ENCODE measurements at regions not wholly inside any gene's neighbourhood (a gene's known extent, or its start where the extent isn't known, plus 50 kb on each side); places are given as distances from the start of the nearest gene placed in this dataset.

GRCh38 chr1:199671684-199672083 lies 355.8 kb upstream of the NR5A2 start:
- DNase-seq (ENCODE audit: low read depth in 3 of 3, low spot score in 1 of 3) = no peak

DNA sequence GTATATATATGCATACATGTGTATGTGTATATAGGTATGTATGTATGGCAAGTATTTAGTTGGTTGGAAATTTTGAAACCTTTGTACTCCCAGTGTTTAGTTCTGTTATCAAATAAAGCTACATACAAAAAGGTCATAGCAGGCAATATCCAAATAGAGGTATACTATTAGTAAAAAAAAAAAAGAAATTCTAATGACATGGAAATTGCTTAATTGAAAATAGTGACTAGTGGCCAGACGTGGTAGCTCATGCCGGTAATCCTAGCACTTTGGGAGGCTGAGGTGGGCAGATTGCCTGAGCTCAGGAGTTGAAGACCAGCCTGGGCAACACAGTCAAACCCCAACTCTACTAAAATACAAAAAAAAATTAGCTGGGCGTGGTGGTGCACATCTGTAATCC lies 351.6 kb upstream of the NR5A2 start:
- DNase-seq (ENCODE audit: low read depth in 3 of 3, low spot score in 1 of 3) = no peak

GRCh38 chr1:199678771-199679170 lies 348.7 kb upstream of the NR5A2 start:
- DNase-seq (ENCODE audit: low read depth in 3 of 3, low spot score in 1 of 3) = no peak

DNA sequence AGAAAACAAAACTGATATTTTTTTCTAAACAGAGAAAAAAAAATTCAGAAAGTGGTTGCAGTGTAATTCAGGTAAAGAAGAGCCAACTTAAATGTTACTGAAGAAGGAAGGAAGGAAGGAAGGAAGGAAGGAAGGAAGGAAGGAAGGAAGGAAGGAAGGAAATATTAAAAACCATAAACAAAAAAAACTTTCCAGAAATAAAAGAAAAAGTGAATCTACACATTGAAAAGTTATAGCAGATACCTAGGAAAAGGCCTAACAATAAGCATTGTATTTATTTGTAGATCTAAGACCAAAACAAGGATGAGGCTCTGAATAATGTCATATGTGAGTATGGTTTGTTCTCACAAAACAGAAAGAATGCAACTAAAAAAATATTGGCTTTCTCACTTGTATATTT lies 345.4 kb upstream of the NR5A2 start:
- no peak for DNase-seq (ENCODE audit: low read depth in 3 of 3, low spot score in 1 of 3)

DNA sequence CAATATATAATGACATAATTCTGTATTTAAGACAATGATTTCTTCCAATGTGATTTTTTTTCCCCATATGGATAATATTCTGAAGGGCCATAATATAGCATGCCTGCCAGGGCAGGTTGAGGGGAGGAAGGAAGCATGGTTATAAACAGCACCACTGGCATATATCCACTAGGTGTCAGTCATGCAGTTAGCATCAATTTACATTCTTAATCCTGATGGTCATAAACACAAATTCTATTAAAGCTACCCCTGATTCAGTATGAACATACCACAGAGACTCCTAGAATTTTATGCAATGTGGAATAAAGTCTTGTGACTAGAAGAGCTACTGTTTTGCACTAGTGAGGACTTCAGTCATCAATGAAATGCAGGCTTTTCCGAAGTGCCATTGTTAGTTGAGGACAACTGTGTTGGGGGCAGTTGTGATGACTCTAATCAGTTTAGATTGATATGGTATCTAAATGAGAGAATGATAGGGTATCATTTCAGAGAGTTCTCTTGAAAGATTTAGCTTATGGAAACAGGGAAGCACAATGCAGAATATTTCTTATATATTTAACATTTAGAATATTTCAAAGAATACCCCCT lies 342.7 kb upstream of the NR5A2 start:
- no peak for DNase-seq (ENCODE audit: low read depth in 3 of 3, low spot score in 1 of 3)

DNA sequence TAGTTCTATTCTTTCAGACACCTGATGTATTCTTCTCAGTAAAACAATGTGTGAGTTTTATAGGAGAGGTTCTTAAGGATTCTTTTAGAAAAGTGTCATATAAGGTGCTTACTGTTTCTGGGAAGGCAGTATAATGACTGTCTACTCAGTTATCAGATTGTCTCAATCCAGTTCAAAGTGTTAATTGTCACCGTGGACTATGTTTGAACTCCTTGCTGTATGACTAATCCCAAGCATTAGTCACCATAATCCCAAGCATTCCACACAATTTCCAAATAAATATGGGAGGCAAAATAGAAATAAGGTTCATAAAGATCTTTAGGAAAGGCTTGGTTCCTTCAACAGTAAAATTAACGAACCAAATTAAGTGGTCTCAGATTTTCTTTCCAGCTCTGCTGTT lies 342.1 kb upstream of the NR5A2 start:
- DNase-seq (ENCODE audit: low read depth in 3 of 3, low spot score in 1 of 3) = no peak

DNA sequence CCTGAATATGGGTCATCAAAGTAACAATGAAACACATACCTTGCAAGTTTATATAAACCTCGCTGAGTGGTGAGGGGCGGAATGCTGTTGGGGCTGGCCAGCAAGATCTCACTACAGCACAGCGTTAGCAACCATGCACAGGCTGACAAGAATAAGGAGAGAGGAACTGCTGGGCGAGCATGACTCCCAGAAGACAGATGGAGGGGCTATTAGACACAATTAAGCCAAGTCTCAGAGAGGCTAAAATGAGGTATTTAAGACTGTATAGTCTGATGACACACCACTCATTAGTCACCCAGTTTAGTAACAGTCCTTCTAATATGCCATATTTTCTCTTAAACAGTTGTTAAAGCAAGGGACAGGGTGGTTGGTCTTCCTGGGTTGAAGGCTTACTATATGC lies 340.2 kb upstream of the NR5A2 start:
- DNase-seq (ENCODE audit: low read depth in 3 of 3, low spot score in 1 of 3) = no peak

DNA sequence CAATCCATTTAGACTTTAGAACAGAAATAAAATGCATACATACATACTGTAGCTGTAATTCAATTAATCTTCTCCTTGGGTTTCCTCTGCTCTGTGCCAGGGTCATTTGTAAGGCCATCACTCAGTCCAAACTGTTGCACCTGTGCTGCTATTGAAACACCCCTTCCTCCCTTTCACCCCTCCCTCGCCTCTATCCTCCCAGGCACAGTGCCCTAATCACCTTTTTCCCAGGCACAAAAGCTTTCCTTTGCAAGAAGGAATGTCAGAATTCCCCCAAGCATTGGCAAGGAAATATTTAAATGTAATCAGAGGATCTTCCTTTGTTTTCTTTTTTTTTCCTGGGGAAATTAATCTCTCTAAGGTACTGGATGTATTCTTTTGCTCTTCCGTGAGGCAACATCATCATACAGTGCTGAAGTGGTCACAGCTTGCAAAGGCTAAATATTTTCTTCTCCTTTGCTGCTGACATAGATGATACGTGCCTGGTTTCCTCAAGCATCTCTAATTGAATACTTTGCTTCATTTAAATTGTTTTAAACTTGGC lies 339.3 kb upstream of the NR5A2 start:
- no peak for DNase-seq (ENCODE audit: low read depth in 3 of 3, low spot score in 1 of 3)

- DNase-seq (ENCODE audit: low read depth in 3 of 3, low spot score in 1 of 3) = no peak
Observed at GRCh38 chr1:199688774-199689173, 338.7 kb upstream of the NR5A2 start.

DNA sequence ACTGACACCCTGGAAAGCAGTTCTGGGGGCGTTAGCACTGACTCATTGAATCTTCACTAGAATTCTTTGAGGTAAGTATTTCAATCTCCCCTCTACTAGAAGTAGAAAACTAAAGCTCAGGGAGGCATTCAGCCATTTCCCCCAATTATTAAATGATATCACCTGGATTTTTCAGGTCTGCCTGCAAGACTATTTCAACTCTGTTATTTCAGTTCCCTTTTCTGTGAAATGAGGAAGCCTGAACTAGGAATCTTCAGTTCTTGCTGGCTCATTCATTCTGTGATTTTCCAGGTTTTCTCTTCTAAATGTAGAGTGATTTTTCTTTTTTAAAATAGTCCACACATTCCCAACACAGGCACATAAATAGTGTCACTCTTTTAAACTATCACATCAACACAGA lies 337.0 kb upstream of the NR5A2 start:
- DNase-seq (ENCODE audit: low read depth in 3 of 3, low spot score in 1 of 3) = no peak

GRCh38 chr1:199691540-199691939 lies 336.0 kb upstream of the NR5A2 start:
- DNase-seq (ENCODE audit: low read depth in 3 of 3, low spot score in 1 of 3) = no peak

DNA sequence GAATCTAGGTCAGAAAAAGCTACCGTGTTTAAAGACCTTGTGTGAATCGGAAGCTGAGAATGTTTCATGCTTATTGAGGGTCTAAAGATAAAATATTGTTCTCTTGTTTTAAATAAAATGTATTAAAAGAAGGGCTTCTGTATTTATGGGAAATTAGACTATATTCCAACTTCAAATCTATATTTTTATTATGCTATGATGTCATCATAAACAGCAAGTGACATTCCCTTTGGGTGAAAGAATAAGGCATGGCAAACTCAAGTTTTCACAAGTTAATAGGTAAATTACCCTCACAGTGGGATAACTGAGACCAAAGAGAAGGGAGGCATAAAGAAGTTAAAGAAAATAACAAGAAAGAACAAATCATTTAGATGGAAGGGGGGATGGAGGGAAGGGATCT lies 333.8 kb upstream of the NR5A2 start:
- DNase-seq (ENCODE audit: low read depth in 3 of 3, low spot score in 1 of 3) = no peak

DNA sequence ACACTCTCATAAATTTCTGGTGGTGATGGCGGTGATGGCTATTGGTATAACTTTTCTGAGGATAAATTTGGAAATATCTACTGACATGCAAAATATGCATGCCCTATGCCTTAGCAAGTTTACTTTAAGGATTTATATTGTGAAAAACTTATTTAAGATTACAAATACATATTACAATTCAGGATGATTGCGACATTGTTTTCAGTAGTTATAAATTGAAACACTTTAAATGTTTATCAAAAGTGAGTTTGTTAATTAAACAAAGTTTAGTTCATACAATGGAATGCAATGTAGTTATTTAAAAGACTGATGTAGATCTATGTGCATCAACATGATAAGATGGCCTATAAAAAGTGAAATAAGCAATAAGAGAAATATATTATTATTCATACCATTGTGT lies 331.3 kb upstream of the NR5A2 start:
- DNase-seq (ENCODE audit: low read depth in 3 of 3, low spot score in 1 of 3) = no peak

- no peak for DNase-seq (ENCODE audit: low read depth in 3 of 3, low spot score in 1 of 3)
Observed at GRCh38 chr1:199698222-199698621, 329.3 kb upstream of the NR5A2 start.

- no peak for DNase-seq (ENCODE audit: low read depth in 3 of 3, low spot score in 1 of 3)
Observed at GRCh38 chr1:199700551-199700950, 327.0 kb upstream of the NR5A2 start.

- DNase-seq (ENCODE audit: low read depth in 3 of 3, low spot score in 1 of 3) = no peak
Observed at GRCh38 chr1:199701726-199702125, 325.8 kb upstream of the NR5A2 start.

- no peak for DNase-seq (ENCODE audit: low read depth in 3 of 3, low spot score in 1 of 3)
Observed at GRCh38 chr1:199704231-199704630, 323.3 kb upstream of the NR5A2 start.

DNA sequence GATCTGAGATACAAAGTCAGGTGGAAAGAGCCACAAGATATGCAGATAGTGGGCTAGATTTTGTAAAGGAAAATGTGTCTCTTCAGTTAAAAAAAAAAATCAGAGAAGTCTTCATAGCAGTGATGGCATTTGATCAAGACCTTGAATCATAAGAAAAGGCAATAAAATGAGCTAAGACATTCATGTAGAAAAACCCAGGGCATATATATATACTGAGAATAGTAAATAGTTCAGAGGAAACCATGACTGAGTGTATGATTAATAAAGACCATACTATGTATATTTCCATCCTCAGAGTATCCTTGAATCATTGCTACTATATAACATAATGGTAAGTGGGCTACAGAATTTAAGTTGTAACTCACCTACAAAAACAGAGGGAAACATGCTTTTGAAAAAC lies 321.7 kb upstream of the NR5A2 start:
- DNase-seq (ENCODE audit: low read depth in 3 of 3, low spot score in 1 of 3) = no peak

DNA sequence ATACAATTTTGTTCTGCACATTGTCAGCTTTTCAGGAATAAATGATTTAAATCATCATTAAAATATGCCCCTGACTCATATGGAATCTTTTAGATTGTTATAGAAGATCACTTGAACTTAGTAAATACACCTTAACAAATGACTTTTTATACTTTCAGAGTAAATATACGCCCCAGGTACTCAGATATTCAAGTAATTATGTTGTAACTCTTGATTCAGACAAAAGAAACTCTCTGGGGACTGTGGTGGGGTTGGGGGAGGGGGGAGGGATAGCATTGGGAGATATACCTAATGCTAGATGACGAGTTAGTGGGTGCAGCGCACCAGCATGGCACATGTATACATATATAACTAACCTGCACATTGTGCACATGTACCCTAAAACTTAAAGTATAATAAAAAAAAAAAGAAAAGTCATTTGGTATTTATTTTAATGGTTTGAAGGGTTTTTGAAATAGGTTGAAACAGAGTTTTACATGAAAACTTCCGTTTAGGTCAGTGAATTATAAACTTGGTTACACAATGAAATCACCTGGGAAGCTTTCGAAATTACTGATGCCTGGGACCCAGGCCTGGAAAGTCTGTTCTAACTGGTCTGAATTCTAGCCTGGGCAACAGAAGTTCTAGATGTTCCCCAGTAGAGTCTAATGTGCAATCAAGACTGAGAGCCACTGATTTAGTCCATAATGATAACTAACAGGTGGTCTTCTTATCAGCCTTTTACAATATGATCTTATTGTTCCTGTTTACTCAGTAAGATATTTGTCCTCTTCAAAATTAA lies 320.5 kb upstream of the NR5A2 start:
- DNase-seq (ENCODE audit: low read depth in 3 of 3, low spot score in 1 of 3) = no peak

DNA sequence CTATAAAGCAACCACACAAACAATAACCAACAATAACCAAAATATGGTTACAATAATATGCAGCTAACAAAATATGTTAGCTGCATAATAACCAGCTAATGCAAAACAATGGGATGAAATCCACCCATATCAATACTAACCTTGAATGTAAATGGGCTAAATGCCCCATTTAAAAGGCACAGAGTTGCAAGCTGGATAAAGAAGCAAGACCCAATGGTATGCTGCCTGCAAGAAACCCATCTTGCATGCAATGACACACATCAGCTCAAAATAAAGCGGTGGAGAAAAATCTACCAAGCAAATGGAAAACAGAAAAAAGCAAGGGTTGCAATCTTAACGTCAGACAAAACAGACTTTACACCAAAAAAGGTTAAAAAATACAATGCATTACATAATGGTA lies 316.5 kb upstream of the NR5A2 start:
- DNase-seq (ENCODE audit: low read depth in 3 of 3, low spot score in 1 of 3) = no peak

DNA sequence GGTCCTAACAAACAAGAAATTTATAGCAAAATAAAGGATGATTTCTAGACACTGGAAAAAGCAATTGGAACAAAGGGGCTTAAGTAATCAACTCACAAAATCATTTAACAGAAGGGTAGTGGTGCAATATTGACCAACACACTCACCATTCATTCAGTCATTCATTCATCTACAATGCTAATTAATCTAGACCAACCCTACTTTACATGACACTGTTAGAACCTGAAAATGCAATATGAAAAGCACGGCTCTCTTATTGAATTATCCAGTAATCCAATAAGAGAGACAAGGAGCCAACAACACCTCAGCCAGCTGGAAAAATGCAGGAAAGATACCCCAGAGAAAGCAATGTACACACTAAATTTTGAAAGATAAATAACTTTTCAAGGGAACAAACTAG lies 310.8 kb upstream of the NR5A2 start:
- no peak for DNase-seq (ENCODE audit: low read depth in 3 of 3, low spot score in 1 of 3)

DNA sequence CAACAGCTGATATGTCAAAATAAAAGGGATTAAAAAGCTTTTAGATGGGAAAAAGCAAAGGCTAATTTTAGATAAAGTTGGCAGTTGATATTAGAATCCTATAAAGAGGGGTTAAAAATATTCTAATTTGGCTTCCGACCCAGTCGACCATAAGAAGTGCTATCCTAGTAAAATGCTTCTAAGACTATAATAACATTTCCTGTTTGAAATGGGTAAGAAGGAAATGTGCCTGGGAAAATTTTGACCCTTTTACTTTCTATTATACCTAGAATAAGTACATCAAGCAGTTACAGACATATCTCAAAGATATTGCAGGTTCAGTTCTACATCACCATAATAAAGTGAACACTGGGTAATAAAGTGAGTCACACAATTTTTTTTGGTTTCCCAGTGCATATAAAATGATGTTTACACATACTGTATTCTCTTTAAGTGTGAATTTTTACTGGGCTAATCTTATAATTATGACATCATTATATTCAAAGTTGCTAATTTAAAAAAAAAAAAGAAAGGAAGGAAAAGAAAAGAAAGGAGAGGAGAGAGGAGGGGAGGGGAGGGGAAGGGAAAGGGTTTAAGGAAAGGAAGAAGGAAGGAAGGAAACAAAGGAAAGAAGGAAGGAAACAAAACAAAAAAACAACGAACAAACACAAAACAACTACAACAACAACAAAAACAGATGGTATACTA lies 308.2 kb upstream of the NR5A2 start:
- no peak for DNase-seq (ENCODE audit: low read depth in 3 of 3, low spot score in 1 of 3)

Data from stimulated activated CD4-positive, alpha-beta T cell treated with anti-CD3 and anti-CD28 coated beads, TNF-alpha, amount 100 ng/mL, for 1 hour (primary cell).